Thymus (tissue), 11 donors: ENCODE measurements at regions not wholly inside any gene's neighbourhood (a gene's known extent, or its start where the extent isn't known, plus 50 kb on each side); places are given as distances from the start of the nearest gene placed in this dataset.

Experiments used
- DNase-seq, 9 donors: peaks; one replicate each; pipeline ENCODE4 v3.0.0-alpha.2; 2013; ENCODE audit warnings: low spot score in 9 of 9, low read depth in 6 of 9, missing footprints in 1 of 9
- H3K27ac ChIP-seq, 2 donors: one replicate each; pipeline ENCODE4 v1.5.1; 2013; ENCODE audit warnings: control low read depth in 1 of 2, low read depth in 1 of 2, low read length in 1 of 2, mild to moderate bottlenecking in 1 of 2, moderate library complexity in 1 of 2
- H3K27me3 ChIP-seq, 2 donors: one replicate each; pipeline ENCODE4 v1.5.1; 2013; ENCODE audit warnings: low read length in 1 of 2; ENCODE audit not compliant: control insufficient read depth in 2 of 2, insufficient read depth in 1 of 2
- H3K36me3 ChIP-seq, 2 donors: one replicate each; pipeline ENCODE4 v1.5.1; 2013; ENCODE audit warnings: low read length in 1 of 2, mild to moderate bottlenecking in 1 of 2, moderate library complexity in 1 of 2; ENCODE audit not compliant: control insufficient read depth in 2 of 2, insufficient read depth in 2 of 2
- H3K4me1 ChIP-seq, 2 donors: one replicate each; pipeline ENCODE4 v1.5.1; 2013; ENCODE audit warnings: low read length in 2 of 2; ENCODE audit not compliant: control insufficient read depth in 2 of 2, insufficient read depth in 2 of 2
- H3K4me3 ChIP-seq, 2 donors: one replicate each; pipeline ENCODE4 v1.5.1; 2013; ENCODE audit warnings: low read length in 2 of 2, control low read depth in 1 of 2, mild to moderate bottlenecking in 1 of 2
- H3K9me3 ChIP-seq, 2 donors: one replicate each; pipeline ENCODE4 v1.5.1; 2013; ENCODE audit warnings: low read length in 1 of 2, mild to moderate bottlenecking in 1 of 2; ENCODE audit not compliant: control insufficient read depth in 2 of 2, insufficient read depth in 1 of 2
- WGBS: extraction: QIAGEN DNeasy Blood & Tissue Kit; methylation state at CpG from one replicate; pipeline ENCODE4 v1.1.7; 2013; 5-methylcytosine and 5-hydroxymethylcytosine counted together
- donor health status: healthy.

- DNase-seq, result no peak
- Histone ChIP-seq H3K9me3 (no peaks in the 10 kb centered on the region), H3K4me1 (no peaks in the 10 kb centered on the region), H3K27ac (no peak overlapping the region), H3K36me3 (no peaks in the 10 kb centered on the region), H3K4me3 (no peak overlapping the region), H3K27me3 (no peaks in the 10 kb centered on the region)
- 91% methylated on average over 44 of the region's 44 CpGs for WGBS
These were observed 180.4 kb downstream of the DLL1 start for GRCh38 chr6:170110201-170111140.

GRCh38 chr6:170108890-170109587 lies 181.8 kb downstream of the DLL1 start:
- Histone ChIP-seq H3K4me1 (no peaks in the 10 kb centered on the region), H3K4me3 (no peak overlapping the region), H3K27ac (no peak overlapping the region), H3K36me3 (no peaks in the 10 kb centered on the region), H3K27me3 (no peaks in the 10 kb centered on the region), H3K9me3 (no peaks in the 10 kb centered on the region)
- WGBS, result 92% methylated on average over 15 of the region's 15 CpGs
- no peak for DNase-seq

GRCh38 chr6:170108456-170108855 lies 182.4 kb downstream of the DLL1 start:
- Histone ChIP-seq H3K27me3 (no peaks in the 10 kb centered on the region), H3K27ac (no peak overlapping the region), H3K4me1 (no peaks in the 10 kb centered on the region), H3K36me3 (no peaks in the 10 kb centered on the region), H3K4me3 (no peak overlapping the region), H3K9me3 (no peaks in the 10 kb centered on the region)
- DNase-seq, result no peak
- WGBS, result 97% methylated on average over 9 of the region's 9 CpGs

- Histone ChIP-seq H3K9me3 (no peaks in the 10 kb centered on the region), H3K27me3 (no peaks in the 10 kb centered on the region), H3K4me1 (no peaks in the 10 kb centered on the region), H3K4me3 (no peak overlapping the region), H3K27ac (no peak overlapping the region), H3K36me3 (no peaks in the 10 kb centered on the region)
- no peak for DNase-seq
- 97% methylated on average over 13 of the region's 13 CpGs for WGBS
These were observed 183.2 kb downstream of the DLL1 start for GRCh38 chr6:170107606-170108222.

- Histone ChIP-seq H3K4me3 (no peak overlapping the region), H3K36me3 (no peaks in the 10 kb centered on the region), H3K27me3 (no peaks in the 10 kb centered on the region), H3K4me1 (no peaks in the 10 kb centered on the region), H3K27ac (no peak overlapping the region), H3K9me3 (no peaks in the 10 kb centered on the region)
- 87% methylated on average over 14 of the region's 14 CpGs for WGBS
- DNase-seq, result no peak
These were observed 183.9 kb downstream of the DLL1 start for GRCh38 chr6:170106906-170107525.

- Histone ChIP-seq H3K27me3 (no peaks in the 10 kb centered on the region), H3K27ac (no peak overlapping the region), H3K4me3 (no peak overlapping the region), H3K4me1 (no peaks in the 10 kb centered on the region), H3K9me3 (peaks cover 0 to 4% of the 10 kb centered on the region in 2 donors), H3K36me3 (no peaks in the 10 kb centered on the region)
- DNase-seq, result no peak
- 74% methylated on average over 30 of the region's 30 CpGs for WGBS
These were observed 188.0 kb downstream of the DLL1 start for GRCh38 chr6:170102582-170103481.

GRCh38 chr6:170102038-170102437 lies 188.8 kb downstream of the DLL1 start:
- Histone ChIP-seq H3K4me3 (no peak overlapping the region), H3K4me1 (no peaks in the 10 kb centered on the region), H3K27ac (no peak overlapping the region), H3K36me3 (no peaks in the 10 kb centered on the region), H3K9me3 (peaks cover 0 to 4% of the 10 kb centered on the region in 2 donors), H3K27me3 (no peaks in the 10 kb centered on the region)
- DNase-seq, result no peak
- WGBS, result 91% methylated on average over 7 of the region's 7 CpGs

GRCh38 chr6:170101281-170102035 lies 189.4 kb downstream of the DLL1 start:
- Histone ChIP-seq H3K4me3 (no peak overlapping the region), H3K27me3 (no peaks in the 10 kb centered on the region), H3K4me1 (no peaks in the 10 kb centered on the region), H3K36me3 (no peaks in the 10 kb centered on the region), H3K27ac (no peak overlapping the region), H3K9me3 (peaks cover 0 to 4% of the 10 kb centered on the region in 2 donors)
- 96% methylated on average over 17 of the region's 17 CpGs for WGBS
- no peak for DNase-seq
